CD4-positive, alpha-beta T cell treated with Interleukin-15 for 1 hour (primary cell): ENCODE measurements at regions not wholly inside any gene's neighbourhood (a gene's known extent, or its start where the extent isn't known, plus 50 kb on each side); places are given as distances from the start of the nearest gene placed in this dataset.
"Not testable (repeated sequence)": the region's sequence is repeated elsewhere in the genome, so short reads cannot be mapped to it uniquely, and the experiment has no call there.

ENCODE experiments used
- DNase-seq: peaks from one replicate; pipeline ENCODE4 v3.0.0-alpha.2; 2020

- no peak for DNase-seq
Measured at GRCh38 chr16:59114790-59115189, 380.7 kb upstream of the GOT2 start.

- DNase-seq = no peak
Measured at GRCh38 chr16:59113004-59113670, 379.0 kb upstream of the GOT2 start.

GRCh38 chr16:59111280-59111679 is 377.2 kb upstream of the GOT2 start:
- DNase-seq = no peak

- DNase-seq = no peak
Measured at GRCh38 chr16:59108374-59108773, 374.3 kb upstream of the GOT2 start.

- DNase-seq = not testable (repeated sequence)
Measured at GRCh38 chr16:59096682-59097081, 362.6 kb upstream of the GOT2 start.

- no peak for DNase-seq
Measured at GRCh38 chr16:59090541-59090940, 356.4 kb upstream of the GOT2 start.

- no peak for DNase-seq
Measured at GRCh38 chr16:59088431-59088830, 354.3 kb upstream of the GOT2 start.

GRCh38 chr16:59087641-59088040 is 353.5 kb upstream of the GOT2 start:
- no peak for DNase-seq

- peak; percentile 18 for DNase-seq
Measured at GRCh38 chr16:59067205-59067604, 333.1 kb upstream of the GOT2 start.

- no peak for DNase-seq
Measured at GRCh38 chr16:59060207-59060606, 326.1 kb upstream of the GOT2 start.

GRCh38 chr16:59058250-59058649 is 324.1 kb upstream of the GOT2 start:
- no peak for DNase-seq

GRCh38 chr16:59053911-59054310 is 319.8 kb upstream of the GOT2 start:
- no peak for DNase-seq

GRCh38 chr16:59052231-59052630 is 318.1 kb upstream of the GOT2 start:
- DNase-seq = no peak

- DNase-seq = no peak
Measured at GRCh38 chr16:59048876-59049275, 314.8 kb upstream of the GOT2 start.

GRCh38 chr16:59047114-59047513 is 313.0 kb upstream of the GOT2 start:
- no peak for DNase-seq

- no peak for DNase-seq
Measured at GRCh38 chr16:59046335-59046734, 312.2 kb upstream of the GOT2 start.

GRCh38 chr16:59045501-59045900 is 311.4 kb upstream of the GOT2 start:
- no peak for DNase-seq

GRCh38 chr16:59044616-59045015 is 310.5 kb upstream of the GOT2 start:
- no peak for DNase-seq

- no peak for DNase-seq
Measured at GRCh38 chr16:59042301-59042700, 308.2 kb upstream of the GOT2 start.

GRCh38 chr16:59039066-59039720 is 305.1 kb upstream of the GOT2 start:
- no peak for DNase-seq

GRCh38 chr16:59030923-59031485 is 296.9 kb upstream of the GOT2 start:
- no peak for DNase-seq

- no peak for DNase-seq
Measured at GRCh38 chr16:59021751-59022150, 287.6 kb upstream of the GOT2 start.

GRCh38 chr16:59013930-59014329 is 279.8 kb upstream of the GOT2 start:
- no peak for DNase-seq

GRCh38 chr16:58999762-59000161 is 265.6 kb upstream of the GOT2 start:
- no peak for DNase-seq

GRCh38 chr16:58992755-58993154 is 258.6 kb upstream of the GOT2 start:
- not testable (repeated sequence) for DNase-seq
